ENCODE measurements at regions not wholly inside any gene's neighbourhood (a gene's known extent, or its start where the extent isn't known, plus 50 kb on each side); places are given as distances from the start of the nearest gene placed in this dataset.

DNA sequence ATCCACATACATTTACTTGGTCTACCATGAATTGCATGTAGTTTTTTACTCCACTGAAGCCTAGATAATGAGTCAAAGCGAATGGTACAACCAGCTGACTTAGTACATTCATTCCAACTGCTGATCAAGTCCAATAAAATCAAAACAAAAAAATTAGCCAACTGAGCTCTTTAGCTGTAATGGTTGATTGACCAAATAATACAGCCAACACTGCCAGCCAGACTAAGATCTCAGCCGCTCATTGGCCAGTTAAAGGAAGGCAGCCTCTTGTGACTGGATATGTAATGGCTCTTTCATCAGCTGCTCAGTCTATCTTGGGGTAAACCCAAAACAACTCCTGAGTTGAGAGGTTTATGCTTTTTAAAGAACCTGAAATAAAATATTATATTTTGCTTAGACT is 204.3 kb upstream of the RSPO3 start:
- TF ChIP-seq, protein P1, sequence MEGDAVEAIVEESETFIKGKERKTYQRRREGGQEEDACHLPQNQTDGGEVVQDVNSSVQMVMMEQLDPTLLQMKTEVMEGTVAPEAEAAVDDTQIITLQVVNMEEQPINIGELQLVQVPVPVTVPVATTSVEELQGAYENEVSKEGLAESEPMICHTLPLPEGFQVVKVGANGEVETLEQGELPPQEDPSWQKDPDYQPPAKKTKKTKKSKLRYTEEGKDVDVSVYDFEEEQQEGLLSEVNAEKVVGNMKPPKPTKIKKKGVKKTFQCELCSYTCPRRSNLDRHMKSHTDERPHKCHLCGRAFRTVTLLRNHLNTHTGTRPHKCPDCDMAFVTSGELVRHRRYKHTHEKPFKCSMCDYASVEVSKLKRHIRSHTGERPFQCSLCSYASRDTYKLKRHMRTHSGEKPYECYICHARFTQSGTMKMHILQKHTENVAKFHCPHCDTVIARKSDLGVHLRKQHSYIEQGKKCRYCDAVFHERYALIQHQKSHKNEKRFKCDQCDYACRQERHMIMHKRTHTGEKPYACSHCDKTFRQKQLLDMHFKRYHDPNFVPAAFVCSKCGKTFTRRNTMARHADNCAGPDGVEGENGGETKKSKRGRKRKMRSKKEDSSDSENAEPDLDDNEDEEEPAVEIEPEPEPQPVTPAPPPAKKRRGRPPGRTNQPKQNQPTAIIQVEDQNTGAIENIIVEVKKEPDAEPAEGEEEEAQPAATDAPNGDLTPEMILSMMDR (IDR thresholded peaks at IDR 0.05; ENCODE audit: low read depth, low read length, poor library complexity, severe bottlenecking) = no peak
- TF ChIP-seq EZH2phosphoT487 (IDR thresholded peaks at IDR 0.05; ENCODE audit: borderline replicate concordance, low read length) = no peak
